ENCODE measurements at regions not wholly inside any gene's neighbourhood (a gene's known extent, or its start where the extent isn't known, plus 50 kb on each side); places are given as distances from the start of the nearest gene placed in this dataset.

GRCh38 chr9:28801144-28801799 lies 1228.0 kb upstream of the C9orf72 start:
- Mint-ChIP-seq H3K27ac (no peak overlapping the region), H3K4me3 (no peak overlapping the region), H3K27me3 (ENCODE audit: insufficient read depth) (no peaks in the 10 kb centered on the region), H3K9me3 (no peaks in the 10 kb centered on the region), H3K4me1 (ENCODE audit: low read depth) (no peaks in the 10 kb centered on the region), H3K36me3 (ENCODE audit: low read depth) (no peaks in the 10 kb centered on the region)
- DNase-seq (ENCODE audit: low spot score): no peak
- intact Hi-C loops (cut with micrococcal nuclease): no loop called here

- intact Hi-C loops (cut with micrococcal nuclease): no loop called here
- H3K4me3 Mint-ChIP-seq: no peak overlapping the region
- H3K4me1 Mint-ChIP-seq (ENCODE audit: low read depth): no peaks in the 10 kb centered on the region
- no peak for DNase-seq (ENCODE audit: low spot score)
- no peaks in the 10 kb centered on the region for H3K9me3 Mint-ChIP-seq
- H3K36me3 Mint-ChIP-seq (ENCODE audit: low read depth): no peaks in the 10 kb centered on the region
- H3K27ac Mint-ChIP-seq: no peak overlapping the region
- no peaks in the 10 kb centered on the region for H3K27me3 Mint-ChIP-seq (ENCODE audit: insufficient read depth)
Measured at GRCh38 chr9:28805197-28805596, 1231.9 kb upstream of the C9orf72 start.

- intact Hi-C loops (cut with micrococcal nuclease): no loop called here
- DNase-seq (ENCODE audit: low spot score): no peak
- no peak overlapping the region for H3K27ac Mint-ChIP-seq
- H3K27me3 Mint-ChIP-seq (ENCODE audit: insufficient read depth): no peaks in the 10 kb centered on the region
- no peaks in the 10 kb centered on the region for H3K4me1 Mint-ChIP-seq (ENCODE audit: low read depth)
- no peaks in the 10 kb centered on the region for H3K36me3 Mint-ChIP-seq (ENCODE audit: low read depth)
- no peaks in the 10 kb centered on the region for H3K9me3 Mint-ChIP-seq
- no peak overlapping the region for H3K4me3 Mint-ChIP-seq
Measured at GRCh38 chr9:28808042-28808441, 1234.8 kb upstream of the C9orf72 start.

GRCh38 chr9:28810388-28811075 lies 1237.3 kb upstream of the C9orf72 start:
- no peak for DNase-seq (ENCODE audit: low spot score)
- no peak overlapping the region for H3K4me3 Mint-ChIP-seq
- H3K9me3 Mint-ChIP-seq: no peaks in the 10 kb centered on the region
- no peaks in the 10 kb centered on the region for H3K4me1 Mint-ChIP-seq (ENCODE audit: low read depth)
- no peaks in the 10 kb centered on the region for H3K27me3 Mint-ChIP-seq (ENCODE audit: insufficient read depth)
- no peak overlapping the region for H3K27ac Mint-ChIP-seq
- no peaks in the 10 kb centered on the region for H3K36me3 Mint-ChIP-seq (ENCODE audit: low read depth)
- intact Hi-C loops (cut with micrococcal nuclease): no loop called here

- Mint-ChIP-seq H3K36me3 (ENCODE audit: low read depth) (no peaks in the 10 kb centered on the region), H3K9me3 (no peaks in the 10 kb centered on the region), H3K4me1 (ENCODE audit: low read depth) (no peaks in the 10 kb centered on the region), H3K4me3 (no peak overlapping the region), H3K27ac (no peak overlapping the region), H3K27me3 (ENCODE audit: insufficient read depth) (no peaks in the 10 kb centered on the region)
- no peak for DNase-seq (ENCODE audit: low spot score)
- intact Hi-C loops (cut with micrococcal nuclease): no loop called here
Measured at GRCh38 chr9:28820741-28821140, 1247.5 kb upstream of the C9orf72 start.

GRCh38 chr9:28821240-28821639 lies 1248.0 kb upstream of the C9orf72 start:
- Mint-ChIP-seq H3K27ac (no peak overlapping the region), H3K4me1 (ENCODE audit: low read depth) (no peaks in the 10 kb centered on the region)
- intact Hi-C loops (cut with micrococcal nuclease): no loop called here

GRCh38 chr9:28824432-28824963 lies 1251.2 kb upstream of the C9orf72 start:
- H3K9me3 Mint-ChIP-seq: no peaks in the 10 kb centered on the region
- no peaks in the 10 kb centered on the region for H3K27me3 Mint-ChIP-seq (ENCODE audit: insufficient read depth)
- no peaks in the 10 kb centered on the region for H3K36me3 Mint-ChIP-seq (ENCODE audit: low read depth)

More at GRCh38 chr9:28821240-28821639, 1248.0 kb upstream of the C9orf72 start:
- no peak overlapping the region for H3K4me3 Mint-ChIP-seq
- no peaks in the 10 kb centered on the region for H3K9me3 Mint-ChIP-seq
- H3K36me3 Mint-ChIP-seq (ENCODE audit: low read depth): no peaks in the 10 kb centered on the region
- H3K27me3 Mint-ChIP-seq (ENCODE audit: insufficient read depth): no peaks in the 10 kb centered on the region
- no peak for DNase-seq (ENCODE audit: low spot score)

GRCh38 chr9:28832168-28832770 lies 1259.0 kb upstream of the C9orf72 start:
- no peaks in the 10 kb centered on the region for H3K27me3 Mint-ChIP-seq (ENCODE audit: insufficient read depth)
- no peak overlapping the region for H3K27ac Mint-ChIP-seq
- H3K4me1 Mint-ChIP-seq (ENCODE audit: low read depth): no peaks in the 10 kb centered on the region
- DNase-seq (ENCODE audit: low spot score): no peak
- intact Hi-C loops (cut with micrococcal nuclease): no loop called here
- H3K36me3 Mint-ChIP-seq (ENCODE audit: low read depth): no peaks in the 10 kb centered on the region
- no peaks in the 10 kb centered on the region for H3K9me3 Mint-ChIP-seq
- H3K4me3 Mint-ChIP-seq: no peak overlapping the region

More at GRCh38 chr9:28824432-28824963, 1251.2 kb upstream of the C9orf72 start:
- H3K4me3 Mint-ChIP-seq: no peak overlapping the region
- no peak overlapping the region for H3K27ac Mint-ChIP-seq
- intact Hi-C loops (cut with micrococcal nuclease): no loop called here
- no peak for DNase-seq (ENCODE audit: low spot score)
- H3K4me1 Mint-ChIP-seq (ENCODE audit: low read depth): no peaks in the 10 kb centered on the region

GRCh38 chr9:28834156-28834555 lies 1260.9 kb upstream of the C9orf72 start:
- Mint-ChIP-seq H3K9me3 (no peaks in the 10 kb centered on the region), H3K4me3 (no peak overlapping the region), H3K27ac (no peak overlapping the region), H3K36me3 (ENCODE audit: low read depth) (no peaks in the 10 kb centered on the region), H3K4me1 (ENCODE audit: low read depth) (no peaks in the 10 kb centered on the region), H3K27me3 (ENCODE audit: insufficient read depth) (no peaks in the 10 kb centered on the region)
- intact Hi-C loops (cut with micrococcal nuclease): no loop called here
- DNase-seq (ENCODE audit: low spot score): no peak

- no peak overlapping the region for H3K4me3 Mint-ChIP-seq
- peaks cover 4% of the 10 kb centered on the region for H3K9me3 Mint-ChIP-seq
- no peaks in the 10 kb centered on the region for H3K27me3 Mint-ChIP-seq (ENCODE audit: insufficient read depth)
- no peaks in the 10 kb centered on the region for H3K4me1 Mint-ChIP-seq (ENCODE audit: low read depth)
- H3K27ac Mint-ChIP-seq: no peak overlapping the region
- DNase-seq (ENCODE audit: low spot score): no peak
- no peaks in the 10 kb centered on the region for H3K36me3 Mint-ChIP-seq (ENCODE audit: low read depth)
- intact Hi-C loops (cut with micrococcal nuclease): no loop called here
Measured at GRCh38 chr9:28839778-28840430, 1266.6 kb upstream of the C9orf72 start.

- no peak for DNase-seq (ENCODE audit: low spot score)
- H3K4me3 Mint-ChIP-seq: no peak overlapping the region
- H3K36me3 Mint-ChIP-seq (ENCODE audit: low read depth): no peaks in the 10 kb centered on the region
- no peaks in the 10 kb centered on the region for H3K4me1 Mint-ChIP-seq (ENCODE audit: low read depth)
- no peak overlapping the region for H3K27ac Mint-ChIP-seq
- peaks cover 4% of the 10 kb centered on the region for H3K9me3 Mint-ChIP-seq
- H3K27me3 Mint-ChIP-seq (ENCODE audit: insufficient read depth): no peaks in the 10 kb centered on the region
- intact Hi-C loops (cut with micrococcal nuclease): no loop called here
Measured at GRCh38 chr9:28841775-28842174, 1268.5 kb upstream of the C9orf72 start.

GRCh38 chr9:28847331-28847730 lies 1274.0 kb upstream of the C9orf72 start:
- intact Hi-C loops (cut with micrococcal nuclease): no loop called here
- Mint-ChIP-seq H3K4me3 (no peak overlapping the region), H3K36me3 (ENCODE audit: low read depth) (no peaks in the 10 kb centered on the region), H3K27me3 (ENCODE audit: insufficient read depth) (no peaks in the 10 kb centered on the region), H3K27ac (no peak overlapping the region), H3K9me3 (no peaks in the 10 kb centered on the region), H3K4me1 (ENCODE audit: low read depth) (no peaks in the 10 kb centered on the region)
- DNase-seq (ENCODE audit: low spot score): no peak

- intact Hi-C loops (cut with micrococcal nuclease): no loop called here
- no peaks in the 10 kb centered on the region for H3K36me3 Mint-ChIP-seq (ENCODE audit: low read depth)
- no peaks in the 10 kb centered on the region for H3K4me1 Mint-ChIP-seq (ENCODE audit: low read depth)
- H3K9me3 Mint-ChIP-seq: no peaks in the 10 kb centered on the region
- H3K27ac Mint-ChIP-seq: no peak overlapping the region
- H3K4me3 Mint-ChIP-seq: no peak overlapping the region
- H3K27me3 Mint-ChIP-seq (ENCODE audit: insufficient read depth): no peaks in the 10 kb centered on the region
- DNase-seq (ENCODE audit: low spot score): no peak
Measured at GRCh38 chr9:28848671-28849070, 1275.4 kb upstream of the C9orf72 start.
